Common myeloid progenitor, CD34-positive (primary cell): ENCODE measurements at regions not wholly inside any gene's neighbourhood (a gene's known extent, or its start where the extent isn't known, plus 50 kb on each side); places are given as distances from the start of the nearest gene placed in this dataset.
A peak's percentile ranks its signal among the peaks of the same experiment; 100 is the strongest.

ENCODE experiments used
- CTCF ChIA-PET: fragments of 350-600 bp; sonication (Branson Sonifier 250); formaldehyde crosslinking; loops from one replicate; lab custom pipeline; 2021; ENCODE audit warnings: antibody characterized with exemption; lab: Charles Lee
- POLR2A ChIA-PET: fragments of 350-600 bp; sonication (Branson Sonifier 250); formaldehyde crosslinking; loops from one replicate; lab custom pipeline; 2021; ENCODE audit warnings: antibody characterized with exemption; lab: Charles Lee
- DNase-seq, 3 donors: peaks; one replicate each; pipeline versions ENCODE4 v3.0.0 to v3.0.0-alpha.2; 2013
- H3K27ac ChIP-seq, 2 experiments: 1 replicate in 1 of 2; 2 replicates in 1 of 2; pipeline ENCODE4 v1.7.0; 2013; ENCODE audit warnings: inconsistent platforms in 2 of 2, low read length in 2 of 2, mild to moderate bottlenecking in 2 of 2, low read depth in 1 of 2, moderate library complexity in 1 of 2; ENCODE audit not compliant: severe bottlenecking in 2 of 2, insufficient read depth in 1 of 2, poor library complexity in 1 of 2
- H3K27me3 ChIP-seq, 5 experiments: replicated peaks in 2 of 5; 1 replicate in 3 of 5; 2 replicates in 2 of 5; pipeline versions ENCODE4 v1.6.1 to v1.7.0; 2013; ENCODE audit warnings: low read length in 4 of 5, mild to moderate bottlenecking in 2 of 5, moderate library complexity in 2 of 5, inconsistent platforms in 1 of 5; ENCODE audit not compliant: insufficient read depth in 5 of 5, control insufficient read depth in 4 of 5
- H3K36me3 ChIP-seq, 4 experiments: 1 replicate in 2 of 4; 2 replicates in 2 of 4; pipeline versions ENCODE4 v1.6.1 to v1.7.0; 2013; ENCODE audit warnings: low read length in 3 of 4, control low read depth in 1 of 4, mild to moderate bottlenecking in 1 of 4; ENCODE audit not compliant: control insufficient read depth in 4 of 4, insufficient read depth in 4 of 4
- H3K4me1 ChIP-seq, 4 experiments: 1 replicate in 3 of 4; 2 replicates in 1 of 4; pipeline versions ENCODE4 v1.6.1 to v1.7.1; 2013; ENCODE audit warnings: low read length in 3 of 4, mild to moderate bottlenecking in 3 of 4, control low read depth in 1 of 4, inconsistent platforms in 1 of 4, moderate library complexity in 1 of 4; ENCODE audit not compliant: control insufficient read depth in 4 of 4, insufficient read depth in 4 of 4; ENCODE audit errors: control extremely low read depth in 1 of 4
- H3K4me3 ChIP-seq, 7 experiments: 1 replicate in 4 of 7; 2 replicates in 3 of 7; pipeline versions ENCODE4 v1.5.1 to v1.7.0; 2013; ENCODE audit warnings: mild to moderate bottlenecking in 7 of 7, low read length in 6 of 7, moderate library complexity in 6 of 7, inconsistent platforms in 2 of 7, low read depth in 2 of 7, control low read depth in 1 of 7; ENCODE audit not compliant: insufficient read depth in 4 of 7, control insufficient read depth in 1 of 7; ENCODE audit errors: extremely low read depth in 1 of 7
- H3K9me3 ChIP-seq, 5 experiments: 1 replicate in 4 of 5; 2 replicates in 1 of 5; pipeline versions ENCODE4 v1.6.1 to v1.7.1; 2013; ENCODE audit warnings: low read length in 4 of 5, mild to moderate bottlenecking in 2 of 5, inconsistent platforms in 1 of 5, low read depth in 1 of 5, moderate library complexity in 1 of 5; ENCODE audit not compliant: control insufficient read depth in 4 of 5, insufficient read depth in 2 of 5; ENCODE audit errors: control extremely low read depth in 1 of 5
- WGBS: methylation state at CpG from one replicate; pipeline ENCODE4 v1.1.5; 2013; ENCODE audit not compliant: insufficient coverage; 5-methylcytosine and 5-hydroxymethylcytosine counted together

GRCh38 chr6:28777147-28777461 is 146.7 kb downstream of the TRIM27 start:
- CTCF ChIA-PET, result no interaction called here
- Histone ChIP-seq H3K27ac (no peak overlapping the region), H3K36me3 (no peaks in the 10 kb centered on the region)

GRCh38 chr6:28782113-28782673 is 141.6 kb downstream of the TRIM27 start:
- ChIA-PET POLR2A (no interaction called here), CTCF (no interaction called here)
- 17% methylated on average over 2 of the region's 5 CpGs for WGBS
- DNase-seq, result no peak
- Histone ChIP-seq H3K4me3 (peak overlapping the region in 2 of 7 experiments; percentile 38), H3K27ac (no peak overlapping the region), H3K4me1 (peaks cover 0 to 7% (median 5%) of the 10 kb centered on the region in 4 experiments), H3K36me3 (no peaks in the 10 kb centered on the region), H3K9me3 (peaks cover 0 to 29% (median 4%) of the 10 kb centered on the region in 5 experiments), H3K27me3 (peaks cover 20 to 97% (median 43%) of the 10 kb centered on the region in 5 experiments)

More at GRCh38 chr6:28777147-28777461, 146.7 kb downstream of the TRIM27 start:
- POLR2A ChIA-PET, result no interaction called here
- Histone ChIP-seq H3K27me3 (peaks cover 35 to 99% (median 60%) of the 10 kb centered on the region in 5 experiments), H3K4me3 (no peak overlapping the region), H3K4me1 (peaks cover 0 to 5% (median 3%) of the 10 kb centered on the region in 4 experiments), H3K9me3 (peaks cover 0 to 36% (median 12%) of the 10 kb centered on the region in 5 experiments)
- WGBS, result 25% methylated on average over 2 of the region's 4 CpGs
- DNase-seq, result no peak

DNA sequence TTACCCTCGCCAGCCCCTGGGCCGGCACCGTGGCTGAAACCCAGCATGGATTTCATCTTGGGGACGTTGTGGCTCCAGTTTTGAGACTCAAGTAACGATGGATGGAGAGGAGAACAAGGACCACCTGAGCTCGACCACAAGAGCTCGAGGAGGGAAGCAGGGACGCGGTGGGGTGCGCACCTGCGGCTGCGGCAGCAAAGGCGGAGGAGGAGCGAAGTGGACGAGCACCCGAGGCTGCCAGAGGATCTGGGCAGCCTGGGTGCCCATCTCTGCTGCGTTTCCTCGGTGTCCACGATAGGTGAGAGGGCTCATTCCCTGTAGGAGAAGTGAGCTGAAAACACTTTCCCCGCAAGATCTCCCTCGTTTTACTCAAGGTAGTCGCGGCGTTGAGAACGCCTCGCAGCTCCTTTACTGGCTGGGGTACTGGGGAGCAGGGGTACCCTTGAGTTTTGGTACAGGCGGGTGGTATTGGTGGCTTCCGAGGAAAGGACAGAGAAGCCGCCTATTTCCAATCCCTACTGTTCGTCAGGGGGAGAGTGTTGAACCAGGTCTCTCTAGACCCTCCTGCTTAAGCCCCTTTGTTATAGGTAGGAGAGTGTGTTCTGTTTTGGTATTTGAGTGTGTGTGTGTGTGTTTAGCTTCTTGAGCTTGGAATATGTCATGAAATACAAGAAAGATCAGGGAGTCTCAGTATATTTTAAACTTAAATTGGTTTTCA is 137.7 kb downstream of the TRIM27 start:
- CTCF ChIA-PET, result no interaction called here
- no peak overlapping the region for H3K27ac ChIP-seq
- peaks cover 0 to 25% (median 2%) of the 10 kb centered on the region in 5 experiments for H3K9me3 ChIP-seq
- H3K36me3 ChIP-seq, result no peaks in the 10 kb centered on the region
- POLR2A ChIA-PET, result no interaction called here
- H3K4me3 ChIP-seq, result no peak overlapping the region
- no peak for DNase-seq
- 5% methylated on average over 22 of the region's 30 CpGs for WGBS
- peaks cover 23 to 100% (median 33%) of the 10 kb centered on the region in 5 experiments for H3K27me3 ChIP-seq
- peaks cover 0 to 16% (median 9%) of the 10 kb centered on the region in 4 experiments for H3K4me1 ChIP-seq

- Histone ChIP-seq H3K27me3 (peaks cover 26 to 99% (median 39%) of the 10 kb centered on the region in 5 experiments), H3K36me3 (no peaks in the 10 kb centered on the region), H3K9me3 (peaks cover 0 to 35% (median 7%) of the 10 kb centered on the region in 5 experiments), H3K27ac (peak overlapping the region in 1 of 2 experiments; percentile 49), H3K4me3 (peak overlapping the region in 6 of 7 experiments; percentile 27 to 66 (median 52)), H3K4me1 (peaks cover 0 to 12% (median 4%) of the 10 kb centered on the region in 4 experiments)
- POLR2A ChIA-PET, result interaction anchor here (0.6 kb wide), 1 partner anchor 897 kb away, joined by 4 read pairs; a partner anchor contains a TSS
- DNase-seq, result peak; percentile 29 to 67 (median 54)
- 0% methylated on average over 5 of the region's 20 CpGs for WGBS
- CTCF ChIA-PET, result interaction anchor here (1.1 kb wide), 1 partner anchor 227 kb away, joined by 3 read pairs; no protein-coding TSS in a partner anchor
Observed at GRCh38 chr6:28789553-28790083, 134.2 kb downstream of the TRIM27 start.

DNA sequence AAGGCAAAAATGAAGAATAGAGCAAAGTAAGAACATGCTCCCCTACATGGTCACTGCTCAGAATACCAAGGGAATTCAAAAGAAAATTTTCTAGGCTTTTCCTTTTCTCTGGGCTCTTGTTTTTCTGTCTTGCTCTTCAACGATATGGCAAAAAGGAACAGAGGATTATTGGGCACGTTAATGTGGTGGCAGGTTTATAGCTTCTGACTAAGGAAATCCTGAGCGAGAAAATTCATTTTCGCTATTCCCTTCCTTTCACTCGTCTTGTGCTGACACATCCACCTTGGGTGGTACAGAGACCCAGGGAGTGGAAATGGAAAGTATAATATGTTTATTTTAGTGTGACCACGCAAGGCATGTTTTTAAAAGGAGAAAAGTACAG is 132.8 kb downstream of the TRIM27 start:
- Histone ChIP-seq H3K9me3 (peaks cover 0 to 29% (median 7%) of the 10 kb centered on the region in 5 experiments), H3K4me1 (peaks cover 0 to 12% (median 6%) of the 10 kb centered on the region in 4 experiments), H3K36me3 (no peaks in the 10 kb centered on the region), H3K27me3 (peaks cover 30 to 99% (median 47%) of the 10 kb centered on the region in 5 experiments), H3K27ac (peak overlapping the region in 1 of 2 experiments; percentile 41), H3K4me3 (no peak overlapping the region)
- no peak for DNase-seq
- WGBS, result 33% methylated on average over 1 of the region's 6 CpGs
- ChIA-PET CTCF (interaction anchor here (1.1 kb wide), 1 partner anchor 225 kb away, joined by 3 read pairs; no protein-coding TSS in a partner anchor), POLR2A (no interaction called here)

DNA sequence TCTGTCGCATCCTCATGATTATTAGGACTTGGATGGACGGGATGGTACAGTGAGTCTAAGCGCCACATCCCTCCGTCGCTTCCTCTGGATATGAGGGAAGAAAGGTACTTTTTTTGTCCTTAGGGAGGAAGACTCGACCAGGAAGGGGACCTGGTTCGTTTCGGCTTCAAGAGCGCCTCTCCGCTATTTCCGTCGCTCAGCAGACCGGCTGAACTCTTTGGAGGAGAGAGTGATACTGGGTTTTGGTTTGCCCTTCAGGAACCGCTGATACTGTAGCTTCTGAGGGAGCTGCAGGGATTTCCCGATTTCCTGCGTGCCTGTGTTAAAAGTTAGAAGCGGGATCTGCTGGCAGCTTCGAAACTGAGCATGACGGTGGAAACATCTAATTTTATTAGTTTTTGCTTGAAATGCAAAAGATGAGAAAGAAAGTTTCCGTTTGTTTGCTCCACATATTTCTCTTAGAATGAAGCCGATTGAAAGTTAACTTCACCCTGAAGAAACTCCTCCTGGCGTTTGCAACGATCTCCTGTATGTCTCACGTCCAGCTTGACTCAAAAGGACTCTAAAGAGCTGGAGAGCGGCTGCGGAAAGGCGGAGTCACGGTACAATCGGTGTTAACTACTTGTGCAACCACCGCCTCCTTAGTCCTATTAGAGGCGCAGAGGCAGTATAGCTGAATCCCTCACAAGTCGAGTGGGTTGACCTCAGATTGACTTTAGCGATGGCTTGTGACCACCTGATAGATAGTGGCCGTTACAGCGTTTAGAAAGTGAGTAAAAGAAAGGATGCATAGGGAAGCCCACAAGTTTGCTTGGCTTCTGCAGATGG is 129.4 kb downstream of the TRIM27 start:
- Histone ChIP-seq H3K27me3 (peaks cover 23 to 90% (median 48%) of the 10 kb centered on the region in 5 experiments), H3K27ac (no peak overlapping the region), H3K4me1 (peaks cover 0 to 12% (median 6%) of the 10 kb centered on the region in 4 experiments), H3K36me3 (no peaks in the 10 kb centered on the region), H3K4me3 (peak overlapping the region in 1 of 7 experiments; percentile 5), H3K9me3 (peaks cover 2 to 15% (median 5%) of the 10 kb centered on the region in 5 experiments)
- ChIA-PET CTCF (interaction anchor here (1.1 to 1.7 kb wide), 2 partner anchors 25 to 43 kb away, joined by 3 to 6 read pairs; no protein-coding TSS in a partner anchor), POLR2A (no interaction called here)
- 2% methylated on average over 33 of the region's 35 CpGs for WGBS
- DNase-seq, result peak in 1 of 3 donors; percentile 54
